ENCODE measurements at regions not wholly inside any gene's neighbourhood (a gene's known extent, or its start where the extent isn't known, plus 50 kb on each side); places are given as distances from the start of the nearest gene placed in this dataset.

- TF ChIP-seq POLR2A (IDR thresholded peaks at IDR 0.05) (no peak), CTCF (IDR thresholded peaks at IDR 0.05) (no peak)
Observed at GRCh38 chr10:36789974-36790373, 335.4 kb upstream of the ANKRD30A start.
